ENCODE measurements at regions not wholly inside any gene's neighbourhood (a gene's known extent, or its start where the extent isn't known, plus 50 kb on each side); places are given as distances from the start of the nearest gene placed in this dataset.
"Not testable (repeated sequence)": the region's sequence is repeated elsewhere in the genome, so short reads cannot be mapped to it uniquely, and the experiment has no call there.

- DNase-seq (ENCODE audit: low read depth in 3 of 3, low spot score in 2 of 3) = not testable (repeated sequence)
Measured at GRCh38 chr5:133857595-133858313, 110.7 kb downstream of the C5orf15 start.

- no peak for DNase-seq (ENCODE audit: low read depth in 3 of 3, low spot score in 2 of 3)
Measured at GRCh38 chr5:133854554-133854953, 113.9 kb downstream of the C5orf15 start.

GRCh38 chr5:133853646-133854365 lies 114.6 kb downstream of the C5orf15 start:
- DNase-seq (ENCODE audit: low read depth in 3 of 3, low spot score in 2 of 3) = no peak

- DNase-seq (ENCODE audit: low read depth in 3 of 3, low spot score in 2 of 3) = no peak
Measured at GRCh38 chr5:133851521-133851920, 116.9 kb downstream of the C5orf15 start.

- DNase-seq (ENCODE audit: low read depth in 3 of 3, low spot score in 2 of 3) = no peak
Measured at GRCh38 chr5:133850811-133851210, 117.6 kb downstream of the C5orf15 start.

GRCh38 chr5:133849116-133849515 lies 119.3 kb downstream of the C5orf15 start:
- DNase-seq (ENCODE audit: low read depth in 3 of 3, low spot score in 2 of 3) = no peak

GRCh38 chr5:133848341-133848811 lies 120.0 kb downstream of the C5orf15 start:
- no peak for DNase-seq (ENCODE audit: low read depth in 3 of 3, low spot score in 2 of 3)

GRCh38 chr5:133847886-133848285 lies 120.5 kb downstream of the C5orf15 start:
- no peak for DNase-seq (ENCODE audit: low read depth in 3 of 3, low spot score in 2 of 3)

- DNase-seq (ENCODE audit: low read depth in 3 of 3, low spot score in 2 of 3) = no peak
Measured at GRCh38 chr5:133847301-133847700, 121.1 kb downstream of the C5orf15 start.

- no peak for DNase-seq (ENCODE audit: low read depth in 3 of 3, low spot score in 2 of 3)
Measured at GRCh38 chr5:133846478-133847226, 121.8 kb downstream of the C5orf15 start.

- DNase-seq (ENCODE audit: low read depth in 3 of 3, low spot score in 2 of 3) = no peak
Measured at GRCh38 chr5:133845271-133845670, 123.2 kb downstream of the C5orf15 start.

GRCh38 chr5:133844836-133845235 lies 123.6 kb downstream of the C5orf15 start:
- DNase-seq (ENCODE audit: low read depth in 3 of 3, low spot score in 2 of 3) = no peak

GRCh38 chr5:133843911-133844310 lies 124.5 kb downstream of the C5orf15 start:
- DNase-seq (ENCODE audit: low read depth in 3 of 3, low spot score in 2 of 3) = no peak

- no peak for DNase-seq (ENCODE audit: low read depth in 3 of 3, low spot score in 2 of 3)
Measured at GRCh38 chr5:133842846-133843611, 125.4 kb downstream of the C5orf15 start.

- DNase-seq (ENCODE audit: low read depth in 3 of 3, low spot score in 2 of 3) = no peak
Measured at GRCh38 chr5:133841831-133842750, 126.3 kb downstream of the C5orf15 start.

- no peak for DNase-seq (ENCODE audit: low read depth in 3 of 3, low spot score in 2 of 3)
Measured at GRCh38 chr5:133840168-133840567, 128.3 kb downstream of the C5orf15 start.

GRCh38 chr5:133839721-133840120 lies 128.7 kb downstream of the C5orf15 start:
- DNase-seq (ENCODE audit: low read depth in 3 of 3, low spot score in 2 of 3) = no peak

GRCh38 chr5:133839090-133839489 lies 129.3 kb downstream of the C5orf15 start:
- no peak for DNase-seq (ENCODE audit: low read depth in 3 of 3, low spot score in 2 of 3)

- DNase-seq (ENCODE audit: low read depth in 3 of 3, low spot score in 2 of 3) = no peak
Measured at GRCh38 chr5:133838286-133838685, 130.1 kb downstream of the C5orf15 start.
